ENCODE measurements at regions not wholly inside any gene's neighbourhood (a gene's known extent, or its start where the extent isn't known, plus 50 kb on each side); places are given as distances from the start of the nearest gene placed in this dataset.

DNA sequence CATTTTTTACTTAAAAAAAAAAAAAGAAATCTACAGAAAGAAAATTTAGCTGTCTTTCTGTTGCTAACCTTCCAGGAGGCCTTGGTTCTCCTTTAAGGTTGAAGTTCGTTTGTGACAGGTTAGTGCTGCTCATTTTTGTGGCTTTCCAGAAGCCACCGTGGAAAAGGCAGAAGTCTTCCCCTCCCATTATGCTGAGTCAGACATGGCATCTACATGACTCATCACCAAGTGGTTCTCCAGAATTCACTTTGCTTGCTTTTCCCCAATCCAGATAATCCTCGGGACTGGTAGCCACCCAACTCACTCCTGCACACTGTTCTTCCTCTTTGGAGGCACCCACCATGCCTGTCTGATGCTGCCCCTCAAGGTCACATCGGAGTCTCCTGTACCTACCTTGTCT, 228.7 kb downstream of the PIK3C3 start:
- POLR2A ChIA-PET: no interaction called here
- ATAC-seq: no peak
- in situ Hi-C loops (cut with MboI) (no loop called here), intact Hi-C loops (cut with micrococcal nuclease) (no loop called here)
- H3K9me1 ChIP-seq (ENCODE audit: control insufficient read depth, insufficient read depth, low read length): no peaks in the 10 kb centered on the region
- H3K27me3 ChIP-seq (ENCODE audit: control insufficient read depth in 2 of 2, insufficient read depth in 2 of 2, low read length in 2 of 2): no peaks in the 10 kb centered on the region
- H3K79me2 ChIP-seq (ENCODE audit: control insufficient read depth, insufficient read depth, low read length): no peaks in the 10 kb centered on the region
- H3K4me1 ChIP-seq (replicated peaks in 1 of 2; ENCODE audit: control insufficient read depth in 2 of 2, insufficient read depth in 2 of 2, low read length in 2 of 2): no peaks in the 10 kb centered on the region
- no peaks in the 10 kb centered on the region for H3K9me3 ChIP-seq (replicated peaks; ENCODE audit: control insufficient read depth, insufficient read depth, low read depth, low read length)
- no peak overlapping the region for H3K9ac ChIP-seq (ENCODE audit: insufficient read depth in 1 of 2, low read depth in 2 of 2, low read length in 2 of 2)
- no peak overlapping the region for H3K4me3 ChIP-seq
- CTCF ChIA-PET (ENCODE audit: low intra/inter-chr PET ratio): no interaction called here
- no peak overlapping the region for H2AFZ ChIP-seq (ENCODE audit: low read depth, low read length)
- H4K20me1 ChIP-seq (replicated peaks; ENCODE audit: control insufficient read depth, insufficient read depth, low read length): no peaks in the 10 kb centered on the region
- 3% methylated on average over 3 of the region's 4 CpGs for WGBS (ENCODE audit: insufficient coverage, low coverage, missing lambda C conversion rate)
- no peak for DNase-seq (ENCODE audit: extremely low read depth in 1 of 4, low spot score in 3 of 4)
- no TSS peak for BruUV-seq (replicated peaks)
- no peak for FAIRE-seq
- no peaks in the 10 kb centered on the region for H3K36me3 ChIP-seq (ENCODE audit: control insufficient read depth, insufficient read depth, low read length)
- no peak overlapping the region for H3K4me2 ChIP-seq (ENCODE audit: insufficient read depth, low read length)
- H3K27ac ChIP-seq (ENCODE audit: extremely low read depth, low read depth, low read length): no peak overlapping the region
- no peak for TF ChIP-seq ZBTB49 (CRISPR knock-in tag; IDR thresholded peaks at IDR 0.05; ENCODE audit: borderline replicate concordance)
- TF ChIP-seq, protein P1, sequence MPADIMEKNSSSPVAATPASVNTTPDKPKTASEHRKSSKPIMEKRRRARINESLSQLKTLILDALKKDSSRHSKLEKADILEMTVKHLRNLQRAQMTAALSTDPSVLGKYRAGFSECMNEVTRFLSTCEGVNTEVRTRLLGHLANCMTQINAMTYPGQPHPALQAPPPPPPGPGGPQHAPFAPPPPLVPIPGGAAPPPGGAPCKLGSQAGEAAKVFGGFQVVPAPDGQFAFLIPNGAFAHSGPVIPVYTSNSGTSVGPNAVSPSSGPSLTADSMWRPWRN (IDR thresholded peaks at IDR 0.05; ENCODE audit: low read depth): no peak
- TF ChIP-seq THAP7 (CRISPR knock-in tag; IDR thresholded peaks at IDR 0.05): no peak
- no peak for TF ChIP-seq TAL1 (IDR thresholded peaks at IDR 0.05)
- no peak for TF ChIP-seq TCF3 (CRISPR knock-in tag; IDR thresholded peaks at IDR 0.05)
- TF ChIP-seq BCOR (IDR thresholded peaks at IDR 0.05): no peak
- TF ChIP-seq BRD9 (IDR thresholded peaks at IDR 0.05; ENCODE audit: low read depth, partially characterized antibody): no peak
- TF ChIP-seq, protein P2, sequence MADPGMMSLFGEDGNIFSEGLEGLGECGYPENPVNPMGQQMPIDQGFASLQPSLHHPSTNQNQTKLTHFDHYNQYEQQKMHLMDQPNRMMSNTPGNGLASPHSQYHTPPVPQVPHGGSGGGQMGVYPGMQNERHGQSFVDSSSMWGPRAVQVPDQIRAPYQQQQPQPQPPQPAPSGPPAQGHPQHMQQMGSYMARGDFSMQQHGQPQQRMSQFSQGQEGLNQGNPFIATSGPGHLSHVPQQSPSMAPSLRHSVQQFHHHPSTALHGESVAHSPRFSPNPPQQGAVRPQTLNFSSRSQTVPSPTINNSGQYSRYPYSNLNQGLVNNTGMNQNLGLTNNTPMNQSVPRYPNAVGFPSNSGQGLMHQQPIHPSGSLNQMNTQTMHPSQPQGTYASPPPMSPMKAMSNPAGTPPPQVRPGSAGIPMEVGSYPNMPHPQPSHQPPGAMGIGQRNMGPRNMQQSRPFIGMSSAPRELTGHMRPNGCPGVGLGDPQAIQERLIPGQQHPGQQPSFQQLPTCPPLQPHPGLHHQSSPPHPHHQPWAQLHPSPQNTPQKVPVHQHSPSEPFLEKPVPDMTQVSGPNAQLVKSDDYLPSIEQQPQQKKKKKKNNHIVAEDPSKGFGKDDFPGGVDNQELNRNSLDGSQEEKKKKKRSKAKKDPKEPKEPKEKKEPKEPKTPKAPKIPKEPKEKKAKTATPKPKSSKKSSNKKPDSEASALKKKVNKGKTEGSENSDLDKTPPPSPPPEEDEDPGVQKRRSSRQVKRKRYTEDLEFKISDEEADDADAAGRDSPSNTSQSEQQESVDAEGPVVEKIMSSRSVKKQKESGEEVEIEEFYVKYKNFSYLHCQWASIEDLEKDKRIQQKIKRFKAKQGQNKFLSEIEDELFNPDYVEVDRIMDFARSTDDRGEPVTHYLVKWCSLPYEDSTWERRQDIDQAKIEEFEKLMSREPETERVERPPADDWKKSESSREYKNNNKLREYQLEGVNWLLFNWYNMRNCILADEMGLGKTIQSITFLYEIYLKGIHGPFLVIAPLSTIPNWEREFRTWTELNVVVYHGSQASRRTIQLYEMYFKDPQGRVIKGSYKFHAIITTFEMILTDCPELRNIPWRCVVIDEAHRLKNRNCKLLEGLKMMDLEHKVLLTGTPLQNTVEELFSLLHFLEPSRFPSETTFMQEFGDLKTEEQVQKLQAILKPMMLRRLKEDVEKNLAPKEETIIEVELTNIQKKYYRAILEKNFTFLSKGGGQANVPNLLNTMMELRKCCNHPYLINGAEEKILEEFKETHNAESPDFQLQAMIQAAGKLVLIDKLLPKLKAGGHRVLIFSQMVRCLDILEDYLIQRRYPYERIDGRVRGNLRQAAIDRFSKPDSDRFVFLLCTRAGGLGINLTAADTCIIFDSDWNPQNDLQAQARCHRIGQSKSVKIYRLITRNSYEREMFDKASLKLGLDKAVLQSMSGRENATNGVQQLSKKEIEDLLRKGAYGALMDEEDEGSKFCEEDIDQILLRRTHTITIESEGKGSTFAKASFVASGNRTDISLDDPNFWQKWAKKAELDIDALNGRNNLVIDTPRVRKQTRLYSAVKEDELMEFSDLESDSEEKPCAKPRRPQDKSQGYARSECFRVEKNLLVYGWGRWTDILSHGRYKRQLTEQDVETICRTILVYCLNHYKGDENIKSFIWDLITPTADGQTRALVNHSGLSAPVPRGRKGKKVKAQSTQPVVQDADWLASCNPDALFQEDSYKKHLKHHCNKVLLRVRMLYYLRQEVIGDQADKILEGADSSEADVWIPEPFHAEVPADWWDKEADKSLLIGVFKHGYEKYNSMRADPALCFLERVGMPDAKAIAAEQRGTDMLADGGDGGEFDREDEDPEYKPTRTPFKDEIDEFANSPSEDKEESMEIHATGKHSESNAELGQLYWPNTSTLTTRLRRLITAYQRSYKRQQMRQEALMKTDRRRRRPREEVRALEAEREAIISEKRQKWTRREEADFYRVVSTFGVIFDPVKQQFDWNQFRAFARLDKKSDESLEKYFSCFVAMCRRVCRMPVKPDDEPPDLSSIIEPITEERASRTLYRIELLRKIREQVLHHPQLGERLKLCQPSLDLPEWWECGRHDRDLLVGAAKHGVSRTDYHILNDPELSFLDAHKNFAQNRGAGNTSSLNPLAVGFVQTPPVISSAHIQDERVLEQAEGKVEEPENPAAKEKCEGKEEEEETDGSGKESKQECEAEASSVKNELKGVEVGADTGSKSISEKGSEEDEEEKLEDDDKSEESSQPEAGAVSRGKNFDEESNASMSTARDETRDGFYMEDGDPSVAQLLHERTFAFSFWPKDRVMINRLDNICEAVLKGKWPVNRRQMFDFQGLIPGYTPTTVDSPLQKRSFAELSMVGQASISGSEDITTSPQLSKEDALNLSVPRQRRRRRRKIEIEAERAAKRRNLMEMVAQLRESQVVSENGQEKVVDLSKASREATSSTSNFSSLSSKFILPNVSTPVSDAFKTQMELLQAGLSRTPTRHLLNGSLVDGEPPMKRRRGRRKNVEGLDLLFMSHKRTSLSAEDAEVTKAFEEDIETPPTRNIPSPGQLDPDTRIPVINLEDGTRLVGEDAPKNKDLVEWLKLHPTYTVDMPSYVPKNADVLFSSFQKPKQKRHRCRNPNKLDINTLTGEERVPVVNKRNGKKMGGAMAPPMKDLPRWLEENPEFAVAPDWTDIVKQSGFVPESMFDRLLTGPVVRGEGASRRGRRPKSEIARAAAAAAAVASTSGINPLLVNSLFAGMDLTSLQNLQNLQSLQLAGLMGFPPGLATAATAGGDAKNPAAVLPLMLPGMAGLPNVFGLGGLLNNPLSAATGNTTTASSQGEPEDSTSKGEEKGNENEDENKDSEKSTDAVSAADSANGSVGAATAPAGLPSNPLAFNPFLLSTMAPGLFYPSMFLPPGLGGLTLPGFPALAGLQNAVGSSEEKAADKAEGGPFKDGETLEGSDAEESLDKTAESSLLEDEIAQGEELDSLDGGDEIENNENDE (IDR thresholded peaks at IDR 0.05; ENCODE audit: low read depth, low read length): no peak
